ENCODE measurements at regions not wholly inside any gene's neighbourhood (a gene's known extent, or its start where the extent isn't known, plus 50 kb on each side); places are given as distances from the start of the nearest gene placed in this dataset.

DNA sequence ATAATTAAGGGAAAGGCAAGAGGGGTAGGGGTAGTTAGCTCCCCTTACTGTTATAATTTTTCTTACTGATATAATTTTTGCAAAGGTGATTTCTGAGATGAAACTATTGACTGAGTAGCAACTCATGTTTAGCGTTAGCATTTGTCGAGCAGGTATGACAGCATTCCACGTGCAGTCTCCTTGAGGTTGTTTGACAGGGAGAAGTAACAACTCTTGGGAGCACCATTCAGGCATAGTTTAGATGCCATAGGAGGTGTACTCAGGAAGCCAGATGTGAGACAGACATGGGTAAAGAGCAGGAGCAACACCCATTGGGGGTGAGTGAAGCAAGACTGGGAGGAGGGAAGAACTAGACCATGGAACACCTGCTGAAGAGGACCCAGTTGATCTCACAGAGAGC, 96.6 kb upstream of the KLF6 start:
- no CpG with 5 or more reads among the region's 3 CpGs for WGBS (ENCODE audit: extremely low coverage, insufficient read length, low lambda C conversion rate)
- DNase-seq = no peak
- no peak overlapping the region for H2AK5ac ChIP-seq (ENCODE audit: insufficient read length, low read length)
- Mint-ChIP-seq H3K36me3 (ENCODE audit: insufficient read depth in 1 of 3, low read depth in 3 of 3) (peaks cover 0 to 8% (median 3%) of the 10 kb centered on the region in 3 experiments; a peak in 2 of 7 replicates), H3K27me3 (ENCODE audit: low read depth) (peaks cover 3% of the 10 kb centered on the region), H3K4me3 (no peak overlapping the region), H3K27ac (no peak overlapping the region), H3K9me3 (peaks cover 2 to 6% of the 10 kb centered on the region in 2 experiments; a peak in 2 of 5 replicates), H3K4me1 (peaks cover 30 to 31% of the 10 kb centered on the region in 2 experiments)
- H2BK12ac ChIP-seq (ENCODE audit: insufficient read length, low read depth, low read length) = no peak overlapping the region
- H2BK20ac ChIP-seq (ENCODE audit: low read depth, low read length, poor library complexity, severe bottlenecking) = no peak overlapping the region
- H3K9me3 ChIP-seq (ENCODE audit: control insufficient read depth, low read depth, low read length) = no peaks in the 10 kb centered on the region
- no peaks in the 10 kb centered on the region for H3K23me2 ChIP-seq (ENCODE audit: insufficient read length, low read depth, low read length, poor library complexity, severe bottlenecking)
- H3K14ac ChIP-seq (ENCODE audit: insufficient read depth, low read length) = no peak overlapping the region
- H3K79me2 ChIP-seq (ENCODE audit: insufficient read depth, low read length) = no peaks in the 10 kb centered on the region
- no peak overlapping the region for H2AFZ ChIP-seq (ENCODE audit: low read length)
- no peaks in the 10 kb centered on the region for H3K79me1 ChIP-seq (ENCODE audit: insufficient read depth, low read depth, low read length, poor library complexity, severe bottlenecking)
- no peaks in the 10 kb centered on the region for H4K20me1 ChIP-seq (ENCODE audit: control insufficient read depth, insufficient read depth, insufficient read length)
- no peak overlapping the region for H3T11ph ChIP-seq (ENCODE audit: low read length)
- H3K23ac ChIP-seq (ENCODE audit: insufficient read length, low read depth, low read length) = no peak overlapping the region
- TF ChIP-seq, protein P1, sequence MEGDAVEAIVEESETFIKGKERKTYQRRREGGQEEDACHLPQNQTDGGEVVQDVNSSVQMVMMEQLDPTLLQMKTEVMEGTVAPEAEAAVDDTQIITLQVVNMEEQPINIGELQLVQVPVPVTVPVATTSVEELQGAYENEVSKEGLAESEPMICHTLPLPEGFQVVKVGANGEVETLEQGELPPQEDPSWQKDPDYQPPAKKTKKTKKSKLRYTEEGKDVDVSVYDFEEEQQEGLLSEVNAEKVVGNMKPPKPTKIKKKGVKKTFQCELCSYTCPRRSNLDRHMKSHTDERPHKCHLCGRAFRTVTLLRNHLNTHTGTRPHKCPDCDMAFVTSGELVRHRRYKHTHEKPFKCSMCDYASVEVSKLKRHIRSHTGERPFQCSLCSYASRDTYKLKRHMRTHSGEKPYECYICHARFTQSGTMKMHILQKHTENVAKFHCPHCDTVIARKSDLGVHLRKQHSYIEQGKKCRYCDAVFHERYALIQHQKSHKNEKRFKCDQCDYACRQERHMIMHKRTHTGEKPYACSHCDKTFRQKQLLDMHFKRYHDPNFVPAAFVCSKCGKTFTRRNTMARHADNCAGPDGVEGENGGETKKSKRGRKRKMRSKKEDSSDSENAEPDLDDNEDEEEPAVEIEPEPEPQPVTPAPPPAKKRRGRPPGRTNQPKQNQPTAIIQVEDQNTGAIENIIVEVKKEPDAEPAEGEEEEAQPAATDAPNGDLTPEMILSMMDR (conservative IDR thresholded peaks at IDR 0.05) = no peak
- H3K9ac ChIP-seq (ENCODE audit: extremely low read depth, insufficient read length, low read length) = no peak overlapping the region
- H3K4me1 ChIP-seq (ENCODE audit: insufficient read depth, low read length) = peaks cover 3% of the 10 kb centered on the region; the same call in 1 of the 2 replicates
- no peak overlapping the region for H3K18ac ChIP-seq (ENCODE audit: insufficient read length, low read depth, low read length)
- H4K5ac ChIP-seq (ENCODE audit: insufficient read length, low read depth, low read length) = no peak overlapping the region
- no peak overlapping the region for H2BK15ac ChIP-seq (ENCODE audit: low read depth, low read length)
- no peak overlapping the region for H4K91ac ChIP-seq (ENCODE audit: insufficient read length, low read depth, low read length)
- no peaks in the 10 kb centered on the region for H3K27me3 ChIP-seq (ENCODE audit: insufficient read depth, low read length)
- H2BK5ac ChIP-seq (ENCODE audit: insufficient read length, low read length) = no peak overlapping the region
- H2BK120ac ChIP-seq (ENCODE audit: low read depth, low read length, poor library complexity, severe bottlenecking) = no peak overlapping the region
- H4K8ac ChIP-seq (replicated peaks; ENCODE audit: insufficient read length, low read depth, low read length) = no peak overlapping the region
- H3K4ac ChIP-seq (ENCODE audit: low read depth, low read length) = no peak overlapping the region
- no peak overlapping the region for H3K27ac ChIP-seq (ENCODE audit: insufficient read length, low read depth, low read length)
- H3K56ac ChIP-seq (ENCODE audit: insufficient read length, low read depth, low read length) = no peak overlapping the region
- H3K4me2 ChIP-seq (ENCODE audit: insufficient read depth, insufficient read length, low read length) = no peak overlapping the region
